ENCODE measurements at regions not wholly inside any gene's neighbourhood (a gene's known extent, or its start where the extent isn't known, plus 50 kb on each side); places are given as distances from the start of the nearest gene placed in this dataset.

GRCh38 chr5:173720953-173721600 lies 104.6 kb upstream of the BOD1 start:
- ATAC-seq = no peak

GRCh38 chr5:173721601-173722232 lies 105.3 kb upstream of the BOD1 start:
- no peak for ATAC-seq

- ATAC-seq = peak in 1 of 2 donors; percentile 73
These were observed 110.6 kb upstream of the BOD1 start for GRCh38 chr5:173726846-173727557.

DNA sequence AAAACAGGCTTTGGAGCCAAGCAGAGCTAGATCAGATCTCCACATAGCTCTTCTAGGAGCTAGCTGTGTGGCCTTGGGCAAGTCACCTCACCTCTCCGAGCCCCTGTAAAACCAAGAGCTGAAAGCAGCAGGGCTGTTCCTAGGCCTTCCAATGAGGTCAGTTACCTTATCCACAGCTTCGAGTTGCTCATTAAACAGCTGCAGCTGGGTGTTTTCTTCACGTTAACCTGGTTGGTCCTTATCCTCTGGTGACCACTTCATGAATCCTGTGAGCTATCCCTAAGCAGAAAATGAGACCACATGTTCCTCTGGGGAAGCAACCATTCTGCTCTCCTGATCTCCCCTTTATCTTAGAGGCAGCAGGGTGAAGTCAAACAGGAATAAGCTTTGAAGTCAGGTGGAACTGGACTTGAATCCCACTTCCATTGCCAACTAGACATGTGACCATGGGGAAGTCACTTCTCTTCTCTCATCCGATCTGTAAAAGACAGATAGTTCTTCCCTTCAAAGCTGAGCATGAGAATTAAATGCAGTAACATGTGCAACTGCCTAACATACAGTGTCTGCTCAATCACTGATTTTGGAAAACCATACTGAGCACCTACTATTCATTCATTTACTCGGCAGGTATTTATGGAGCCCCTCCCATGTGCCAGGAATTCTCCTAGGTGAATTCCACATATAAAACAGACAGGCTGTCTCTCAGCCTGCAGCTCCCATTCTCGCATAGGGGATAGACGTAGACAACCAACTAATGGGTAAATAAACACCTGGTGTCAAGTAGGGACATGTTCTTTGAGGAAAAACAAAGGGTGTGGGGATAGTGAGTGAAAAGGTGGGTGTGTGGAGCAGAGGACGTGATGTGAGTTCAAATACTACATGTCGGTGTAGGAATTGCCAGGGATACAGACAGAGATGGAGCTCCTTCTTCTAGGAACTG lies 111.7 kb upstream of the BOD1 start:
- no peak for ATAC-seq

- ATAC-seq = no peak
These were observed 112.8 kb upstream of the BOD1 start for GRCh38 chr5:173729079-173729765.

DNA sequence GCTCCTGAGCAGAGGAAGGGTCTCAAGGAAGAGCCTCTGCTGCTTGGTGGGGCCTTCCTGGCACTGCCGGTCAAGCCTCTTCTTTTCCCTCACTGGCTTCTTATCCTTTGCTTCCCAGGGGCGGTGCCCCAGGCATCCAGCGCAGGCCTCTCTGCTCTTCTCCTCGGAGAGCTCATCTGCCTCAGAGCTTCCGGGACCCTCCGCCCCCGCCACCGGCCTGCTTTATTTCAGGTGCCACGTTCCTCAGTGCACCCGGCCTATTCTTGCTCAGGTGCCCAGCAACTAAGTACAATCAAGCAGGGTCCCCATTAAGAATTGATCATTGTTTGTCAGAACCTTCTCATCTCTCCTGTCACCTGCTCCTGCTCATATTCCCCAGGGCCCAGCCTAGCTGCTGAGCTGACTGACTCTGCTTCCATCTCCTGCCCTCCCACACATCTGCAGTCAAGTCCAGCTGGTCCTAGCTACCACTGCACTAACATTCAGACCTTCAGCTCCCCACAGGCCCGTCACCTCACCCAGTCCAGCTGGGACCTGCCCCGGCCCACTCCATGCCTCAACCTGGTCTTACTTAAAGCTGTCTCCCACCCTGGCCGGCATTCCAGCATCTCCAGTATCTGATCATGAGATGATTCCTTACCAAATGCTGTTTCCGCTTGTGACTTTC lies 114.3 kb upstream of the BOD1 start:
- no peak for ATAC-seq

DNA sequence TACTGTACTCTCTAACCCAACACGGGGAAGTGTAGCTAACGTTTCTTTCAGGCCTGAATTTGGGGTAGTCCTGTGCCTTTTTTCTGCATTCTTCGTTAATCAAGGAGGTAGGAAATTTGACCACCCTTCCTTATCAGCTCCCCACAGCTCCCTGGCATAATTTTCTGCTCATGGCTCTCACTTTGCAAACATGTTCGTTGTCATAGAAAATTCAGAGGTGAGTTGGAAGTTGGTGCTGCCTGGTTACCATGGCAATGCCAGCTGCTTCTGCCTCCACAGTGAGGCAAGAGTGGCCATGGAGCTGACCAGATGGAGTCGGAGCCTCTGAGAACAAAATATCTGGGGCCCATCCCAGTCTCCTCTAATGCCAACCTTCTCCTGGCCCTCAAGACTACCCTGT lies 116.6 kb upstream of the BOD1 start:
- ATAC-seq = no peak

DNA sequence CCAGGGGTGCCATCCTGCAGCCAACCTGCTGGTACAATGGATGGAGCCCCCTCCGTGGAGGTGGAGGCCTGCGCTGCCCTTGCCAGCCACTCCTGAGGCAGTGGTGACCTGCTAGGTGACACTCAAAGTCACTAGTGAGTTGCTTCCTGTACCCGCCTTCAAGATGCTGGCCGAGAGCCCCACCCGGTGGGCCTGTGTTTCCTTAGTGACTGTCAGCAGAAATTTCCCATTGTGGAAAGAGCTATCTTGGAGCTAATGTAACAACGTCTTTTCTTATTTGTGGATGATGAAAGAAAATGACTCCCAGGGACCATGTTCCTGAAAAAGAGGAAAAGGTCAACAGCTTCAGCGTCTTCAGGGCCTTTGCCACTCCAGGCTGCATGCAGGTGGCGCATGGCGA lies 117.0 kb upstream of the BOD1 start:
- no peak for ATAC-seq

GRCh38 chr5:173733831-173734501 lies 117.5 kb upstream of the BOD1 start:
- ATAC-seq = peak; percentile 21 to 41

GRCh38 chr5:173734716-173735115 lies 118.3 kb upstream of the BOD1 start:
- no peak for ATAC-seq

DNA sequence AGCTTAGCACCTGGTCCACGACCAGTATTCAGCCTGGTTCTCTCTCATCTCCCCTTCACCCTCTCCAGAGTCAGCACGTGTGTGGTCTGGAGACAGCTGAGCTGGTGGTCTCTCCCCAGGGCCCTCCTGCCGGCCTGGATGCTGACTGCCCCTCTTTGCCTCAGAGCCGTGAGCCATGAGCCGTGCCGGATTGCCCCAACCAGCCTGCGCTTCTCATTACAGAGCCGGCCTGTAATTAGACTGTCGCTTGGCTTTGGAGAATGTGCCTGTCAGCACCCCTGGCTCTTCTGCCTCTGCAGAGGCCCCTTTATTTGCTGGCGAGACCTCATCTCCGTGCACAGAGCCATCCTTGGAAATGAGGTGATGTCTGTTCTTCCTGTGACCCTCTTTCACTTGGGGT lies 118.7 kb upstream of the BOD1 start:
- ATAC-seq = no peak

DNA sequence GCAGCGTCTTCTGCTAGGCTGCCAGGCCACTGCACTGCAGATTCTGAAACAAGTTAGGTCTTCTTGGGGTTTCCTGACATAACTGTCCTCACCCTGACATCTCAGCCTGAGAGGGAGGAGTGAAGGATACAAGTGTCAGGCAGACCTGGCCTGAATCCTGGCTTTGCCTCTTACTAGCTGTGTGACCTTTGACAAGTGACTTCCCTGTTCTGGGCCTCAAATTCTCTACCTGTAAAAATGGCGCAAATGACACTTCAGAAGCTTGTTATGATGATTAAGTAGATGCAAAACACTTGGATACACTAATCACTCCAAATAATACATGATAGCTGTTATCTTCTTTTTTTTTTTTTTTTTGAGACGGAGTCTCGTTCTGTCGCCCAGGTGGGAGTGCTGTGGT lies 119.2 kb upstream of the BOD1 start:
- ATAC-seq = no peak

GRCh38 chr5:173736374-173736773 lies 119.9 kb upstream of the BOD1 start:
- ATAC-seq = no peak

- ATAC-seq = no peak
These were observed 120.5 kb upstream of the BOD1 start for GRCh38 chr5:173736923-173737412.

DNA sequence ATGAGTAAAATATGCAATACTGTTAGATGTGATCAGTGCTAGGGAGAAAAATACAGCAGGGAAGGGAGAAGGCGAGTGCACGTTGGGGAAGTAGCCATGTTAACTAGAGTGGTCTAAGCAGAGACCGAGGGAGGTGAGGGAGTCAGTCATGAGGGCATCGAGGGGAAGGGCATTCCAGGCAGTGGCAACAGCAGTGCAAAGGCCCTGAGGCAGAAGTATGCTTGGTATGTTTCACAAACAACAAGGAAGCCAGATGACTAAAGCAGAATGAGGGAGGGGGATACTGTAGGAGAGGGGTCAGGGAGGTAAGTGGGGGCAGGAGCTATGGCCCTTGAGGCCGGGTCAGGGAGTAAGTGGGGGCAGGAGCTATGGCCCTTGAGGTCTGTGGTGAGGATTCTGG lies 123.3 kb upstream of the BOD1 start:
- ATAC-seq = no peak

DNA sequence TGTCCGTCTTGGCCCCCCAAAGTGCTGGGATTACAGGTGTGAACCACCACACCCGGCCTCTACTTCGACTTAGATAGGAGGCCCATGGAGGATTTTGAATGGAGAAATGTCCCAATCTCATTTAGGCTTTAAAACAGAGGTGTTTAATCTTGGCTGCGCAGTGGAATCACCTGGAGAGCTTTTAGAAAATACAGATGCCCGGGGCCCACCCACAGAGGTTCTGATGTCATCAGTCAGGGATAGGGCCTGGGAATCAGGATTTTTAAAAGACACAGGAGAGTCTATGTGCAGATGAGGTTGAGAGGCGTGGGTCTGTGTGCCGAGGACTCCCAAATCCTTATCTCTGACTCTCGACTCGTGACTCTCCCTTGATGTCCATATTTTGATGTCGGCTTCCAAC lies 124.0 kb upstream of the BOD1 start:
- ATAC-seq = no peak

DNA sequence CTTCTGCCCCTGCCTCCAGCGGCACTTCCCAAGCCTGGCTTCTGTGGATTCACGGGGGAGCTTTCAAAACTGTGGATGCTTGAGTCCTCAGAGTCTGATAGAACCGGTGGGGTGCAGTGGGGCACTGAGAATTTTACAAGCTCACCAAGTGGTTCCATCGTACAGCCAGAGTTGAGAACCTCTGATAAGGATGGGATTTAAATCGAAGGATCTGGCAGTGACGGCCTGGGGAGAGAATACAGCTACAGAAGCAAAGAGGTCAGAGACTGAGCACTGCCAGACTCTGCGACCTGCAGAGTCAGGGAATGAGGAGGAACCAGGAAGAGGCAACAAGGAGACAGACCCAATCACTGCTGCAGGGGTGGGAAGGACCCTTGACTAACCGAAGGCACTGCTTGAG lies 124.6 kb upstream of the BOD1 start:
- no peak for ATAC-seq

- ATAC-seq = no peak
These were observed 125.4 kb upstream of the BOD1 start for GRCh38 chr5:173741729-173742431.

DNA sequence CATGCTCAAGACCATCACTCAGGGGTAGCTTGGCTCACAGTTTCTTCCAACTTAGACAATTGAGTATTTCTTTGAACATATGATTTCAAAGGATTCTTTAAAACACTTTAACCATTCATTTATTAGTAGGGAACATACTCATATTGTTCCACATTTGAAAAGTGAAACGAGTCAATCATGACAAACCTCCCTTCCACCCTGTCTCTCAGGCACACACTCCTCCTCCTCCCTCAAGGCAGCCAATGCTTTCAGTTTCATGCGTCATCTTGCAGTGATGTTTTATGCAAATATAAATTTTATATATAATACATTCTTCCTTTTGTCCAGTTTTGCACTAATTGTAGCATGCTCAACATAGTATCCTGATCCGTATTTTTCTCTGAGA lies 126.0 kb upstream of the BOD1 start:
- peak; percentile 90 to 97 for ATAC-seq

GRCh38 chr5:173743641-173744343 lies 127.3 kb upstream of the BOD1 start:
- ATAC-seq = no peak
